GM19351 (cell line): ENCODE measurements at regions not wholly inside any gene's neighbourhood (a gene's known extent, or its start where the extent isn't known, plus 50 kb on each side); places are given as distances from the start of the nearest gene placed in this dataset.
A peak's percentile ranks its signal among the peaks of the same experiment; 100 is the strongest.

ENCODE experiments used
- ATAC-seq: cut with Tn5 transposase; IDR thresholded peaks from one replicate; pipeline ENCODE4 v1.9.1; 2021; ENCODE audit warnings: mild to moderate bottlenecking, moderate library complexity; ENCODE audit not compliant: unreplicated experiment

DNA sequence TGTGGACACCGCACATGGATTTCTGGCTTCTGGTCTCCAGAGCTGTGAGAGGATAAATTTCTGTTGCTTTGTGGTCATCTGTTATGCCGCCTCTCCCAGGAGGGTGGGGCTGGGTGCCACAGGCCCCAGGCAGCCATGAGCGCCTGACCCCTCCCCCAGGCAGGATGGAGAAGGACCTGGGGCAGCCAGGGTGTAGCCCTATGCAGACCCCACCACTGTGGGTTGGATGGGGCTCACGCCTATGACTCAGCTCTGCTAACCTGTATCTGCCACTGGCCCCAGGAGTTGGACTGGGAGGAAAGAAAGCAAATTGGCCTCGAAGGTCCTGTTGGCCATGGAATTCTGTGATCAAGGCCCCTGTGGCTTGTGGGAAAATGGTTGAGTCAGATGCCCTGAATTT is 1351.1 kb downstream of the BRD1 start:
- no peak for ATAC-seq

- no peak for ATAC-seq
Observed at GRCh38 chr22:48475661-48476345, 1351.9 kb downstream of the BRD1 start.

DNA sequence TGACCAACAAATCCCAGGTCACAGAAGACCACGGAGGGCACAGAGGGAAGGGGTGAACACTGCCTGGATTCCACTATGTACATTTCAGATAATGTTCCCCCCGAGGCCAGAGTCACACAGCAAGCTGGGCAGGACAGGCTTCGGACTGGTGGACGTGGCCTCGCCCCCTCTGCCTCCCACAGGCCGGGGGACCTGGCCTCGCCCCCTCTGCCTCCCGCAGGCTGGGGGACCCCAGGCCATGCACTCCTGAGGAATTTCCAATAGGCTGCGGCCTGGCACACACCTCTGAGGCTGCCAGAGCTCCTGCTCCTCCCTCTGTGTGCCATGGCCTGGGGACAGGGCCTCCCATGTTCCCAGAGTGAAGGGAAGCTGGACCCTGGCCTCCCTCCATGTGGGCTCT is 1352.8 kb downstream of the BRD1 start:
- ATAC-seq, result no peak

DNA sequence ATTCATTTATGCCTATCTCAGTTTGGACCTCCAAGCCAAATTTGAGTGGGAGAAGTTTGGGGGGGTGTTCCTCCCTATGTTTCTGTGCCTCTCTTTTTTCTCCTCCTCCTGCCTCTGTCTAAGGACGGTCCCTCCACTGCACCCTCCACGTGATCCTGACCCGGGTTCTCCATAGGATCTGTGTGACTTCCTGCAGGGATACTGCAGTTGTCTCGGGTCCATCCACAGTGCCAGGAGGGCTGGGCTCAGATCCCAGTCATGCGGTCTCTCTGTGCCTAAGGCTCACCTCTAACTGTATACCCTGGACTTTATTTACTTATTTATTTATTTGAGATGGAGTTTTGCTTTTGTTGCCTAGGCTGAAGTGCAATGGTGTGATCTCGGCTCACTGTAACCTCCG is 1354.5 kb downstream of the BRD1 start:
- ATAC-seq, result no peak

DNA sequence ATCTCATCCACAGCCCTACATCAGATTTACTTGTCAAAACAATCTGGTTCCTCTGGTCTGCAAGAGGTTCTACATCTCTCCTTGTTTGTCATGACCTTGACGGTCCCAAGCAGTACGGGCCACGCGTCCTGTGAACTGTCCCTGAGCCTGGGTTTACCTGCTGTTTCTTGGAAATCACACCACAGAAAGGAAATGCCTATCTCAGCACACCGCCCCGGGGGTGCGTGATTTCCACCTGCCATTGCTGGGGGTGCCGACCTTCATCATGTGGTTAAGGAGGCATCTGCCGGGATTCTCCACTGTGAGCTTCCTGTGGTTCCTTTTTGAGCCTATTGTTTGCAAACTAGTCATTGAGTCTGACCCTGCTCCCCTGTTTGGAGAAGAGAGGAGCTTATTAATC is 1363.4 kb downstream of the BRD1 start:
- ATAC-seq, result no peak

GRCh38 chr22:48459859-48460823 is 1367.5 kb downstream of the BRD1 start:
- ATAC-seq, result no peak

DNA sequence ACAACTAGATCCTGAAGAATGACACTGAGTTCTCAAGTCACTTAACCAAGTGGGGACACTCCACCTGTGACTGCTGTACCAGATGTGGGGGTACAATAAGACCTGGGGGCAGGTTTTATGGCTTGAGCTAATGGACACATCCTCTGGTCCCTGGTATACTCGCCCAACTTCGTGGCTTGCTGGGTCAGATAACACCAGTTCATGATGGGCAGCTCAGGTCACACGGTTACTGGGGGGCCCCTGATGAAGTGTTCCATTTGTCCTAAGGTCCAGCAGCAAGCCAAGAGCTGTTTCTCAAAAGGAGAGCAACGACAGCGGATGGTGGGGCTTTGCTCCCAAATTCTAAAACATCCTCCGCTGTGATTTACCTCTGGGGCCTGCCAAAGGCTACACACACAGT is 1368.4 kb downstream of the BRD1 start:
- ATAC-seq, result no peak

DNA sequence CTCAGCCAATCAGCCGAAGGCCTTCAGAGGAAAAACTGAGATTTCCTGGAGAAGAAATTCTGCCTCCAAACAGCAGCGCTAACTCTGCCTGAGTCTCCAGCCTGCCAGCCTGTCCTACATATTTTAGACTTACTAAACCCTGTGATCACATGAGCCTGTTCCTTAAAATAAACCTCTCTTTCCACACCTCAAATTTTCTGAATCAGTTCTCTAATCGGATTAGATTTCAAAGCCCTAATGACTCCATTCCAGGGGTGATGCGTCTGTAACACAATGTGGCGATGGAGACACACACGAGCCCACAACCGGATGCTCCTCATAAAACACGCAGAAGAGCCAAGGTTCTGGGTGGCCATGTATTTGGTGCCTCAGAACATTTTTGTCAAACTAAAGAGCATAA is 1371.2 kb downstream of the BRD1 start:
- ATAC-seq, result no peak

DNA sequence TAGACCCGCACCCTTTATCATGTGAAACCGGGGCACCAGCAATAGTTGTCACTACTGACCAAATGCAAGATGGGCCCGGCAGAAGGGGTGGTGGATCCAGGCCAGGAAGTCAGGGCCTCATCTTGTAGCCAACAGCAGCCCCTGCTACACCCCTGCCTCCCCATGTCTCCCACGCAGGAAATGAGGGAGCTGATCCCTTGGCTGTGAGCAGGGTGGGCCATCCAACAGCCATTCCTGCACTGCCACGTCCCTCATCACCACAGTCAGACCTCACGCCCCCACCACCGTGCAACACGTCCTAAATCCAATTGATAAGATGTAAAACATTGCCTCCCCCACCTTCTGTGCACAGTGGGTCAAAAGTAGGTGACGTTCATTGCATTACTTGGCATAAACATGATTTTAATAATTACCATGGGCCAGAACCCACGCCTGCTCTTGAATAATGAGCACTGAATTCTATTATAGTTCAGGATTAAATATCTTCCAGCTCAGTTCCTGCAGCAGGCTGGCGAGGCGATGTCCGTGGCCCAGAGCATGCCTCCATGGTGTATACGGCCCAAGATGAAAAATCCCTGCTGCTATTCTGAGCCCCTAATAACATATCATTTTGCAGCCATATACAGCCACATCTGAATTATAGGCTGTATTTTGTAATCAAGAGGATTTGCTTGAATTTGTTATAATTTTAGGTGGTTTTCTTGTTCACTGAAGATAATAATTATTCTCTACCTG is 1373.8 kb downstream of the BRD1 start:
- no peak for ATAC-seq

DNA sequence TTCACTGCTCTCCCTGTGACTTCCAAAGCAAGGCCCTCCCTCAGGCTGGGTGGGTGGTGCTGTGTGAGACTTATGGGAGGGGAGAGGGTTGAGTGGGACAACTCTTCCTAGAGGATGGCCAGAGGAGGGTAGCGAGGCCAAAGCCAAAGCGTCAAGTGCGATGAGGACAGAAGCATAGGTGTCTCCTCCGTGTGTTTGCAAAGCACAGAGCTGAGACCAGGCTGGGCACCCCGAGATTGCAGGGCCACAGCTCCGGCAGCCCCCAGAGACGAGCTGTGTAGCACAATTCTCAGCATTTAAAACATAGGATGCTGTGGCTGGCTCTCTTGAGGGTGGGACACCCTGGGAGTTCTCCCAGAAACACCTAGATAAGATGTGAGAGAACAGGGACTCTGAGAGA is 1374.5 kb downstream of the BRD1 start:
- no peak for ATAC-seq

DNA sequence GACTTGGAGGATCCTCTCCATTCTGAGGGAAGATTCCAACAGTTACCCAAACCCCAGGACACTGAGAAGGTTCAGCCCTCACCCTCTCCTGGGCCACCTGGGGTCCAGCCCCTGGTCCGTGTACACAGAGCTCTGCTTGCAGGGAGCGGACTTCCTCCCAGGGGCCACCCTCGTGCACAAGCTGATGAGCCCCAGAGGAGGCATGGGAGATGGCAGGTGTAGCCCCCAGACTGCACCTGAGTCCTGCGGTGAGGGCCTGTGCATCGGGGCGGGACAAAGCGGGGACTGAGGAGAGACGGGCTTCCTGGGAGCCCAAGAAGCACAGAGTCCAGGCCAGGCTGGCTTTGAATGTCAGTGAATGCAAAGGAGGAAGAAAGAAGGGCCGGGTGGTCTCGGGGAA is 1374.9 kb downstream of the BRD1 start:
- no peak for ATAC-seq

GRCh38 chr22:48451891-48452290 is 1375.8 kb downstream of the BRD1 start:
- no peak for ATAC-seq

DNA sequence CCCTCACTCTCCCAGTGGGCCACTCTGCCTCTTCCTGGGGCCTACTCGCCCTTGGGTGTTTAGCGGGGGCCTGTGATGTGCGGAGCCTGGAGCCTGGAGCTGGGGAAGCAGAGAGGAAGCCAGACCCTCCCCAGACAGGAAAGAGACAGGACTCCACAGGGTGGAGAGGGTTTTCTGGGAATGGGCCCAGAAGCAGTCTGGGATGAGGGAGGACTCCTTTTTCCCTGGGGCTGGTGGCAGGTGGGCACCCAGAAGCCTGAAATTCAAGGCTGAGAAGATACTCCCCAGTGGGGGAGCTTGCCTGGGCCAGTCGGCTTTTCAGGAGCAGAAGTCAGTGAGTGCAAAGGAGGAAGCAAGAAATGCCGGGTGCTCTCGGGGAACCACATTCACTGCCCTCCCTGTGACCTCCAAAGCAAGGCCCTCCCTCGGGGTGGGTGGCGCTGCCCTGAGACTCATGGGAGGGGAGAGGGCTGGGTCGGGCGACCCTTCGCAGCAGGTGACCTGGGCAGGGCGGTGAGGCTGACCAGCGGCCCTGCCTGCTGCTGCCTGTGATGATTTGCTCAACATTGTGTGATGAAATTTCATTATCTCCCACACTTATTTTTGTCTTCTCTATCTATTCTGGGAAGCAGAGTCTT is 1377.4 kb downstream of the BRD1 start:
- ATAC-seq, result no peak

- no peak for ATAC-seq
Observed at GRCh38 chr22:48449466-48450187, 1378.0 kb downstream of the BRD1 start.

DNA sequence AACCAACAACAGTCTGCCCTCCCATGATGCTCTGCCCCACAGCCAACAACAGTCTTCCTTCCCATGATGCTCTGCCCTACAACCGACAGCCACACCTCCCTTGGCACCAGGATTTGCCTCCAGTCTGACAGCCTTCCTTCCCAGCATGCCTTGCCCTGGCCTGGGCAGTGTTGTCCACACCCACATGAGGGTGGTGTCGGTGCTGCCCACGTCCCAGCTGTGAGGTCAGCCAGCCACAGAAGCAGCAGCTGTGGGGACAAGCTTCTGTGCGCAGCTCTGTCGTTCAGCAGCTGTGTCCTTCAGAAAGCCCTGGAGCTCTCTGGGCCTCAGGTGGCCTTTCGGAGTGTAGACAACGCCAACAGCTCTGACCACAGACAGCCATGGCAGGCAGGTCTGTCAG is 1378.9 kb downstream of the BRD1 start:
- ATAC-seq, result no peak

DNA sequence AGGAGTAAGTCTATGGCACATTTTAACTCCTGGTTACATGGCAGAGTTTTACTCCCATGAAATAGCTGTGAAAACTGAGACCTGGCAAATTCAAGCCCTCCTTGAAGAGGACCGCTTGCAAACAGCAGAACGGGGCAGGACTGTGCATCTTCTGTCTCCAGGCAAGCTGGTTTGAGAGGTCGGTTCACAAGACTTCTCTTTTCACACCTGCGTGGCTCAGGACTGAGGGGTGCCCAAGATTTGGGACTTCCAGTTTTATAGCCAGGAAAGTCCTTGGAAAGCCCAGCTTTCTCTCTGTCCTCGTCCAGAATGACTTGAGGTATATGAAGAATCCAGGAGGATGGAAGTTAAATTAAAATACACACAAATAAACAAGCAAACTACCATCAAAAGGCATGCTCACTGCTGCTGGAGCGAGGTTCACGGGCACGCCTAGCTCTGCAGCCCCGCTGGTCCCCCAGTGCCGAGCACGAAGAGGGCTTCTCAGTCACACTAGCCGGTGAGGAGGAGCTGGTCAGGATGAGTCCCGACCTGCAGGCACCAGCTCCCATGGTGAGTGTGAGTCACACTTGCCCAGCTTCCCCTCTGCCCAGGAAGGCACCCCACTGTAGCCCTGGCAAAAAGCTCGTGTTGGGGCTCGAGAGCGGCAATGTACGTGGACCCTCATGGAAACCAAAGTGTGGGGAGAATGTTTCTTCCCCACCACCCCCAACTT is 1382.4 kb downstream of the BRD1 start:
- no peak for ATAC-seq

- peak; percentile 51 for ATAC-seq
Observed at GRCh38 chr22:48444320-48445112, 1383.2 kb downstream of the BRD1 start.

DNA sequence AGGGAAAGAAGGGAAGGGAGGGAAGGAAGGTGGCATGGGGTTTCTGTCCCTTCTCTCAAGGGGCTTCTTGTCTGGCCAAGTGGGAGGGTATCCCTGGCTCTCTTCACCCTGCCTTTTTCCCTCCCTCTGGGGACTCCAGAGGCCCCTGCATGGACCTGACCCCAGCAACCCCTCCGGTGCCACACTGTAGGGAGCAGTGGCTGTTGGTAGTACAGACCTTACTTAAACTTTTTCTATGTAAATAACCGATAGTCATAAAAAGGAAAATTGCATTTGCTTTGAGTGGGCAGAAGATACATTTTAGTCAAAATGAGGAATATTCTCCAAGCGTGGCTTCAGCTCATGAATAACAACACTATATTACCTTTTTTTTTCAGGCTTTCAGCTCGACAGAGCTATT is 1384.0 kb downstream of the BRD1 start:
- no peak for ATAC-seq

GRCh38 chr22:48442663-48443062 is 1385.0 kb downstream of the BRD1 start:
- ATAC-seq, result no peak
